ENCODE measurements at regions not wholly inside any gene's neighbourhood (a gene's known extent, or its start where the extent isn't known, plus 50 kb on each side); places are given as distances from the start of the nearest gene placed in this dataset.

DNA sequence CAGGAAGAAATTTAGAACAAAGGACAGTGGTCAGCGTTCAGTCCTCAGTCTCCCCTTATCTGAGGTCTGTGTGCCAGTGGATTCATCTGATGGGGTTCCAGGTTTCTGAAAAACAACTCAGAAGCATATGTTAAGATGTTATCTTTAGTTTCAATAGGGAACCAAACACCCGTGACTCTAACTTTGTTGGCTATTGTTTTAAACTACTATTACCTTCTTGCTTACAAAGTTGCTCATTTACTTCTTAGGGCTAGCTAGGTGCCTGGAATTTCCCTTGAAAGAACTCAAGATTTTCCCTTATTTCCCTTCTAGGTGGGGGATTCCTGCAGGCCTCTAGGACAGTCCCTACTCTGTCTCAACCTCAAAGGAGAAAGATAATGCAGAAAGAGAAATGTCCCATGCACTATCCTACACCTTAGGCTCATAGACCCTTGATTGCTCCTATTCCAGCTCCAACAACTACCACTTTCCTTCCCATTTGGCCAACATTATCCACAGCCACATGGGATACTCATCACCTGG, 192.5 kb upstream of the LYZL1 start:
- no peak for DNase-seq

DNA sequence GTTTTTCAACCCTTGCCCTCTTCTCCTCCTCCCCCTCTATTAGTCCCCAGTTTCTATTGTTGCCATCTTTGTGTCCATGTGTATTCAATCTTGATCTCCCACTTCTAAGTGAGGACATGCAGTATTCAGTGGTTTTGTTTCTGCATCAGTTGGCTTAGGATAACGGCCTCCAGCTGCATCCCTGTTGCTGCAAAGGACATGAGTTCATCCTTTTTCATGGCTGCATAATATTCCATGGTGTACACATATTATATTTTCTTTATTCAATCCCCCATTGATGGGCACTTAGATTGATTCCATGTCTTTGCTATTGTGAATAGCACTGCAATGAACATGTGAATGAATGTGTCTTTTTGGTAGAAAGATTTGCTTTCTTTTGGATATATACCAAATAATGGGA, 190.4 kb upstream of the LYZL1 start:
- DNase-seq: no peak

- no peak for DNase-seq
Measured at GRCh38 chr10:29099001-29099400, 189.9 kb upstream of the LYZL1 start.

DNA sequence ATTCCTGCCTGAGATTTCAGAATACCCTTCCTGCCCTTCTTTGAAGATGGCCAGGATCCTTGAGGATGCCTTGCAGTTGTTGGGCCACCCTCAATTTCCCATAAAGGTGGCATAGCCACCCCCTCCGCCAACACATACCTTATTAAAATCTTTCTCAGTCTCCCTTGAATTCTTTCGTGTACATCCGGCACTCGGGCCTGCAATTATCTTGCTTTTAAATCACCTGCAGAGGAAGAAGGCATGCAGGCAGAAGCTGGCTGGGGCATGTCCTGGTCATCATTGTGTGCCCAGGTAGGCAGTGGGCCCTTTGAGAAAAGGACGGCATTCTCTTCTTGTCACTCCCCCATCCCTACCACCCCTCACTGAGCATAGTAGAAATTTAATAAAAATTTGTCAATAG, 189.5 kb upstream of the LYZL1 start:
- DNase-seq: no peak

DNA sequence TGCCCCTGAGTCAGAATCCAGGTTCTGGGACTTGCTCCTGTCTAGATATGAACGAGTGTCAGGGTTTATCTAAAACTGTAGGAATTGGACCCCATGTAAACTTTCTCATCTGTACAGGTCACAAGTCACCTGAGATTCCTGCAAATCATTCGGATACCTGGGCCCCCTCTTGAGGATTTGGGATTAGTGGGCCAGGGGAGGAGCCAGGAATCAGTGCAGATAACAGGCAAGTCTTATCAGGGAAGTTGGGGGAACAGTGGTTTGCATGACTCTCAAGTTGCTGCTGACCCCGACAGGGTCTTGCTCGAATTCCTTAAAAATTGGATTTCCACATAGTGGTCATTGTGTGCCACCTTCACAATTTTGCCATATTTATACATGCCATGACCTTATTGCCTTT, 188.4 kb upstream of the LYZL1 start:
- DNase-seq: no peak

GRCh38 chr10:29102233-29102632, 186.6 kb upstream of the LYZL1 start:
- DNase-seq: no peak

DNA sequence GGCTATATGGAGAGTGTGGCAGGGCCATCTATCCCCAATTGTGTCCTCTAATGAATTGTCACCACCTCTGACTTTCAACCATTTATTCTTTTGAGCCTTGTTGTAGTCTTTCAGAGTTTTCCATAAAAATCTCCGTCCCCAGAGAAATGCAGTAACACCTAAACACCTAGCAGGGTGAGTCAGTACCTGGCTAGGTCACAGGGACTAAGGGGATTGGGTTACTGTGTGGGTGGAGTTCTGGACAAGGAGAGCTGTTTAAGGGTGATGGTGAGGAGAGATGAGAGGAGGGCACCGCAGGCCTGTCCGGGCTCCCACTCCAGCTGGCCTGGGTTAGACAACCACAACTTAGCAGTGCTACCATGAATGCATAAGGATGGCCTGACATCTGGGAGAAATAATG, 186.2 kb upstream of the LYZL1 start:
- no peak for DNase-seq

- DNase-seq: no peak
Measured at GRCh38 chr10:29104661-29105399, 184.0 kb upstream of the LYZL1 start.

GRCh38 chr10:29105516-29106215, 183.2 kb upstream of the LYZL1 start:
- no peak for DNase-seq

- DNase-seq: no peak
Measured at GRCh38 chr10:29106287-29106686, 182.6 kb upstream of the LYZL1 start.

- no peak for DNase-seq
Measured at GRCh38 chr10:29107866-29108498, 180.9 kb upstream of the LYZL1 start.

GRCh38 chr10:29109707-29110571, 178.9 kb upstream of the LYZL1 start:
- no peak for DNase-seq

GRCh38 chr10:29112827-29113615, 175.8 kb upstream of the LYZL1 start:
- DNase-seq: no peak

DNA sequence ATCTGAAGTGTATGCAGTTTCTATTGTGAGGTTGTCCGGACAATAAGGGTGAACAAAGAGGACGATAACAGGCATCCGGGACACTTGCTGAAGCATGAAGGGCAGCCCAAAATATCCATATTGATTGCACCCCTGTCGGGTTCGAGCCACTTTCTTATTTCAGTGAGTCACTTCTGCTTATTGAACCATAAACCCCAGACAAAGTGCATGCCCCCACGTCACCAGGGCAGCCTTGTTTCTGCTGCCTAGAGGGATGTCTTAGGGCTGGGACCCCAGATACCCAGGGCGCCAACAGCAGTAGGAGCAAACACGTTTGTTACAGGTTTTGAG, 175.3 kb upstream of the LYZL1 start:
- DNase-seq: no peak

DNA sequence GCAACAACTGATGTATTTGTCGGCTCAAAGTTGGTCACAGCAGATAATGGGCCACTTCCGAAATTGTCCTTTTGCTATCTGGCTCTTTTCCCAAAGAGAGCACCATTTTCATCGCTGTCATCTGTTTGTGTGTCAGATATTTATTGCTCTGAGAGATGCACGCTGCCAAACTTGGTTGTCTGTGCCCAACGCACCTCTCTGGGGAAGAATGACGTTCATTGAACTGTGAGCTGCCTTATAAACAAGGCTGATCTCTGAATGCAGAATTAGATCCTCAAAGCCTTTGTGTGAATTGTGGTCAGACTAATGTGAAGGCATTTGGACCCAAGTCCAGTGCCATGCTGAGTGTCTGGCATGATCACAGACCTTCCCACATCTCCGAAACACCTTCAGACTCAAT, 174.7 kb upstream of the LYZL1 start:
- no peak for DNase-seq

GRCh38 chr10:29117781-29118180, 171.1 kb upstream of the LYZL1 start:
- DNase-seq: no peak

GRCh38 chr10:29119374-29119773, 169.5 kb upstream of the LYZL1 start:
- peak; percentile 7 for DNase-seq

- no peak for DNase-seq
Measured at GRCh38 chr10:29120216-29120615, 168.7 kb upstream of the LYZL1 start.

- no peak for DNase-seq
Measured at GRCh38 chr10:29124864-29125263, 164.0 kb upstream of the LYZL1 start.

DNA sequence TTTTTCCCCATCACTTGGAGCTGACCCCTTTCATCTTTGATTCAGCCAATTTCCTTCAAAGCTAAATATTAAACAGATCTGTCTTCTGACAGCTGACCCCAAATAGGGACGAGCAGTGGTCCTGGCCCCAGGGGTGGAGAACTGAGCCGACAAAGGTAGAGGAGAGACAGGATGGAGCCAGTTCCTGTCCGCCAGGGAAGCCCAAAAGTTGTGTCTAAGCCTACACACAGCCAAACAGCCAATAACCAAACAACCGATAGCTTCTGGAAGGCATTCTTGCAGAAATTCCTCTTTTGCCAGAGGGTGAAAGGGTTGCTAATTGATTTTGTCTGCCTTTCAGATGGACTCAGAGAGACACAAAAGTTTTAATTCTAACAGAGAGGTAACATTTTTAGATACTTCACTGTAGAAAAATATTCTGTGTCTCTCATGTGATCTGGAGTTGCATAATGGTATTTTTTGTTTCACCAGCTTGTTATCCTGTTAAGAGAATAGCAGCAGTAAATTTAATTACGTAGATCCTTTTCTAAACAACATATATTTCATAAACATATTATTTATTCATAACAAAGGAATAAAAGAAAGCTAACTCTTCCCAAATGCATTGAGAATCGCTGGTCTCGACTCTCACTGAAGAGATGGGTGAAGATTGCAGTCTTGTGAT, 161.7 kb upstream of the LYZL1 start:
- no peak for DNase-seq

GRCh38 chr10:29127731-29128130, 161.1 kb upstream of the LYZL1 start:
- no peak for DNase-seq

DNA sequence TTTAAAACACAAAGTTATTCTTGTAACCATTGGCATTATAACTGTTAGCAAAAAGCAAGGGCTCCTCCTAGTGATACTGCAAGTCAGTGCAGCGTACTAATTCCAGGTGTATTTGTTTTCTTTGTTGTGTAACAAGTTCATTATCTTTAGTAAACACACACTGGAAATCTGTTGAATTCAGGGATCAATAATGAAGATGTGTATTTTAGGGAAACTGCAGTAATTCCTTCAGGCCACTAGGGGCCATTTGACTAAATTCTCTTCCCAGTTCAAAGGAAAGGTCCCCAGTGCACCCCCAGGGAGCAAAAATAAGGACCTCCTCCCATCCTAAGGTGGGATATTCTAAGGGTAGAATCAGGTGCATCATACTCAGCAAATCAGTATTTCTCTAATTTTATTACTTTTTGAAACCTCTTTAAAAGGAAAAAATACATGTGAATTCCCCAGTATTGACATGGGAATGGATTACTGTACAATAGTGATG, 158.6 kb upstream of the LYZL1 start:
- no peak for DNase-seq
